NCI-H187 (cell line): ENCODE measurements at regions not wholly inside any gene's neighbourhood (a gene's known extent, or its start where the extent isn't known, plus 50 kb on each side); places are given as distances from the start of the nearest gene placed in this dataset.

ENCODE experiments used
- DNase-seq, 2 experiments: peaks; one replicate each; lab custom pipeline; 2025; lab: John Stamatoyannopoulos, UW

DNA sequence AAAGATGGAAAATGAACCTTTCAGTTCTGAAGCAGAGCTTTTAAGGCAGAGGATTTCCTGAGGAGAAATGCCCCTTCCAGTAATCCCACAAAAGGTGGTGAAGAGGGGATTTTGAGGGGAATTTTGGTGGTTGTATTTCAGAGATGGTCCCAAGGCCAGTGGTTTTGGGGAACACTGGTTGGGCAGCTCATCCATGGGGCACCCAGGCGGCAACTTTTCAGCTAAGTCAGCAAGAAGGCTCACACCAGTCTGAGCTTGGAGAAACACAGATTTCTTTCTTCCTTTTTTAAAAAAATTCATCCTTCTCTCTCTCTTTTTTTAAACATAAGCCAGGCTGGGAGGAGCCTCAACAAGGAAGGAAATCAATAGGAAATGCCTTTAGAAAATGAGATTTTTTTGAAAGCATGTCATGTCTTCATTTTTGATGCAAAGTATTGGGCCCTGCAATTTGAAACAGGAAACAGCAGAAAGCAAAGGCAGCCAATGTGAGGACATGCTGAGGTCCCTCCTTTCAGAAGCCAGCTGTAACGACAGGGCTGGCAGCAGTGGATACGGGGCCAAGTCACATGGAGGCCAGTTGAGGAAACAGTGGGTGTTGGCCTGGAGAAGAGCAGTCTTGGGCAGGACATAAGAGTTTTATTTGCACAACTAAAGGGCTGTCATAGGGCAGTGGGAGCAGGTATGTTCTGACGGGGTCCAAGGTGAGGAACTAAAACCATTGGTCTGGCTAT is 155.3 kb upstream of the KLF4 start:
- no peak for DNase-seq

DNA sequence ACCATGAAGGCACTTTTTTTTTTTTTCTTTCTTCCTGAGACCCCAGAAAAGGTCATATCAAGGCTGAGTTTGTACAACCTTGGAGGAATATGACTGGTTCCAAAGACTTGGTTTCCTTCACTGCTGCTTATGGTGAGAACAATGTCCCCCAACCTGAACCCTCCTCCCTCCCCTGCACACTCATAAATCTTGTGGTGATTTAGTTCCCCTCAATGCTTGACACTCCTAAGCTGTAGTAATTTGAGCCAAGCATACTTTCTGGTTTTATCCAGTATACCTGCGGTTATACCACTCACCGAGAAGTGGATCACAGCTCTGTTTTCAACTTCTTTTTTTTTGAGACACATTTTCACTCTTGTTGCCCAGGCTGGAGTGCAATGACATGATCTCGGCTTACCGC is 149.9 kb upstream of the KLF4 start:
- DNase-seq = peak in 1 of 2 experiments; percentile 24

DNA sequence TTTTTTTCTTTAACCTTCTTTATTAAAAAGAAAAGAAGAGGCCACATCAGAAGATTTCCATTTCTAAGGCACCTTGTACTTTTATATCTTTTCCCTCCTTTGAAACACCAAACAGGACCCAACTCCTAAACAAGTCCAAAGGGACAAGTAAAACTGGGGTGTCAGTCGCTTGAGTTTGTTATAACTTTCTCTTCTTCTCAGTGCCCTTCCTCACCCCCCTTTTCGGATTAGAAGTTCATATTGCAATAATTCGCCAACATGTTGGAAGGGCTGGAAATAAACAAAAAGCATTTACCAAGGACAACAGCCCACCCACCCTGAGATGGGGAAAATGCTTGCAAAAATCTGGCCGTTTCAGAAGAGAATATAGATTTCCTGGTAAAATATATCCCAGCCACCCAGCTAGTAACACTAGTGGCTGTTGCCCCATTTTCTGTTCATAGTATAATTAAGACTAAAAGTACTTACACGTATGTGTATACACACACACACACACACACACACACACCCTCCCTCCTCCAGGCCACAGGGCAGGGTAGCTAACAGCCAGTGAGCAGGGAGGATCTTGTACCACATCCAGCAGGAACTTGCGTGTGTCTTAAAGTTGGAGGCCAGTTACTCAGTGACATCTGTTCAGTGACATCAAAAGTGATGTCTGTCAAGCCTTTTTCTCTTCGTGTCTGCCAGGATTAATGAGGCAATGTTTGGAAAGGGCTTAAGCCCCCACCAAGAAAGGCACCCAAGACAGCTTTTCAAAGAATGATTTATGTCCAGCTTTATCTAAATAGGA is 149.1 kb upstream of the KLF4 start:
- no peak for DNase-seq

DNA sequence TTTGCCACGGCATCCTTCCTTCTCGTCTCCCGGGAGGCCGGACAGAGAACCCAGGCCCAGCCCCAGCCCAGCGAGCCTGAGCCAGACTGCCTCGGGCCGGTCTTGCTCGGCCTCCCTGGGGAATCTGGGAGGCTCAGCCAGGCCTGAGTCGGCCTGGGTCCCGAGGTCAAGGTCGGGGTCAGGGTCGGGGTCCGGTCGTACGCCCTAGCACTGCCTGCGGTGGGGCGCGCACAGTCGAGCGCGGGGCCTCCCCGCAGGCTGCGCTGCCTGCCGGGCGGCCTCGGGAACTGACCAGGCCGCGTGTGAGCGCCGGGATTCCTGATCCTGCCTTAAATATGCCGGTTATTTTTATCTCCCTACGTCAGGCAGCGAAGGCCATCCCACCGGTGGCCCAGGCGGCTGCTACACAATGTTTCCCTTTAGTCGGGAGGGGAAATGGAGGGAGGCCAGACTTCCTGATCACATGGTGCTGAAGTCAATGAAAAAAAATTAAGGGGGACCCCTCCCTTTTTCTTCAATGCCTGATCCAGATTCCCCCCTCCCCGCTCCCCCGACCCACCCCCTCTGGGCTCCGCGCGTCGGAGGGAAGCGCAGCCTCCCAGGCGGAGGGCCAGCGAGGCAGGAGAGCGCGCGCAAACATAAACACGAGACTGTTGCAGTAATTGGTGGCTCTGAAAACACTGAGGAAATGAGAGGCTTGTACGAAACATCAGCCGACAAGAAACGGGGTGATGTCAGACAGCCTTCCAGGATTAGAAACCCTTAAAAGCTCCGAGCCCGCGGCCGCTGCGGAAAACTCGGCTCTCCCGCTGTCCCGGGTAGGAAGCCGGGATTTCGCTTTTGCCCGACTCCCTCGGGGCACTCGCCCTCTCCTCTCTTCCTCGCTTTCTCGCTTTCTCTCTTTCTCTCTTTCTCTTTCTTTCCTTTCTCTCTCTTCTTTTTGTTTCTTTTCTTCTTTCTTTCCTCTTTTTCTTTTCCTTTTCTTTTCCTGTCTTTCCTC is 148.2 kb upstream of the KLF4 start:
- no peak for DNase-seq

DNA sequence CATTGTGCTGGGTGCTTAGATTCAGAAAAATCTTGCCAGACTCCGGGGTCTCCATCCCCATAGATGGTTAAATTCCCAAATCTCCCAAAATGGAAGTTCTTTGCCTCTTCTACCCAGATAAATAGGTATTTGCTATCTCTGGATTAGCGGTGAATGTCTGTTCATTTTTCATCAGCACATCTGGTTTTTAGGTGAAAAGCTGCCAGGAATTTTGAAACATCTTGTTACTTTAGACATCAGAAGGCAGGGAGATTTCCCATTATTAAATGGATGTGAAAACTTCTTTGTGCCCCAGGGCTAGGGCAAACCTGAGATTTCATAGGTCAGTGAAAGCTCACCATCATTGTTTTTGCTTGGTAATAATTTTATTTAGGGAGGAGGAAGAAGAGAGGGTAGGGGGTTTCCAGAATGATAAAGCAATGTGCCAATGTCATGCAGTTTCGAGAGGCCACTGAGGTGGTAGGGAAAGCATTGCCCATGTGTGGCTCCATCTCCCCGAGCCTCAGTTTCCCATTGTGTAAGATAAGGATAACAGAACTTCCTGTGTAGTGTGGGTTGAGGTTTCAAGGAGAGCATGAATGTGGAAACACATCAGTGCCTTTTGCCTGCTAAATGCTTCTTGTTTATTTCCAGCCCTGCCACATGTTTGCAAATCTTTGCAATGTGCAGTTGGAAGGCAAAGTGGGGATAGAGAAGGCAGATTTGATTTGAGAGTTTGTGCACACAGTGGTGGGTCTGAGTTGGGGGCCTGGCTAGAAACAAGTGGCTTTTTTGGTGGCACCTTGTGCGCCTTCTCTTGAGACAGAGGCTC is 147.2 kb upstream of the KLF4 start:
- DNase-seq = no peak

DNA sequence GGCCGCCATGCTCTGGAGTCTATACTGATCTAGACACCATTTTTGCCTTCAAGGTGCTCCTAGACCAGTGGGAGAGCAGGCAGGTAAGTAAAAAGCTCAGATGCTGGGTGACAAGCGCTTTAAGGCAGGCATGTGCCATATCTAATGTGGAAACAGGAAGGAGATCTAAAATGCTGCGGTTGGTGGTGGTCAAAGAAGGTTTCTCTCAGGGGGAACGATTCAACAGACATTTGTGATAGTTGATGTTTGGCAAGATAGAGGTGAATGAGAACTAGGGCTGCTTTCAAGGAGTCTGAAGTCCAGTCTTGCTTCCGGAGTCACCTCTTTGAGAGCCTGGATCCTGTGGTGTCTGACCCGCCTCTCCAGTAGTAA is 146.2 kb upstream of the KLF4 start:
- DNase-seq = no peak

DNA sequence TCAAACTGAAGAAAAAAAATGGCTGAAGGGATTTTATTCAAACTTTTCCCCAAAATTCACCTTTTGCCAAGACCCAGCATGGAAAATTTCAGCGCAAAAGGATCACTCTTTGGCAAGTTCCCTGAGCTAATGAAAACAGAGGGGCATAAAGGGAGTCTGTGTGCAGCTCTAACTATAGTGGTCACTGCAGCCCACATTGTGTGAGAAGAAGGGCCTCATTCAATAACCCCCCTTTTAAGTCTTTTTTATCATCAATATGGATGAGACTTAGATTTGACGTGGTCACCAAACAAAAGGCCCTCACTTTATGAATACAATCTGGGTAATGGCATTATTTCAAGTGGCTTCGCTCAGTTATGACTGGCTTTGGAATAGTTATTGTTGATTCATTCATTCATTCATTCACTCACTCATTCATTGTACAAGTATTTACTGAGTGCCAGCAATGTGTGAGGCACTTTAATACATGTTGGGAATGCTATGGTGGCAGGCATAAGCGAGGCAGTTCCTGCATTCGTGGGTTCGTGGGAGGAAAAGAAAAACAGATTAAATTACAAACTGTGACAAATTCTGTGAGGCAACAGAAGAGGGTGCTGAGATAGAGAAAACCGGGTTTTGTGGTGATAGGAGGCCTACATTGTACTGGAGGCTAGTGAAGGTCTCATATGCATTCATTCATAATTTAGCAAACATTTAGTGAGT is 145.7 kb upstream of the KLF4 start:
- DNase-seq = no peak

DNA sequence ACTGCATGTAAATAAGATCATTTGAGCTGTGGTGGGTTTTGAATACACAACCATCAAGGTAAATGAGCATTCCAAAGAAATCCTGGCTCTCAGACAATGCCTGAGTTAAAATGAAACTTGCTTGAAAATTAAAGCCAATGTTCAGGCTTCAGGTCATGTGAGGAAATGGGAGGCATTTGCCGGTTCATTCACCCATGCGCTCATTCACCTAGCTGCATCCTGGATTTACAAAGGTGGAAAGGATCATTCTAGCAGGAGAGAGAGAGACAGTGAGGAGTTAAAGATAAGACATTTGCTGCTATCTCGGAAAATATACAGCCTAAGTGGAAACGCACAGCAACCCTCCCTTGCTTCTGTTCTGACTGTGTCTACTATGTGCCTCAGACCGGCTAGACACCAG is 143.8 kb upstream of the KLF4 start:
- no peak for DNase-seq

DNA sequence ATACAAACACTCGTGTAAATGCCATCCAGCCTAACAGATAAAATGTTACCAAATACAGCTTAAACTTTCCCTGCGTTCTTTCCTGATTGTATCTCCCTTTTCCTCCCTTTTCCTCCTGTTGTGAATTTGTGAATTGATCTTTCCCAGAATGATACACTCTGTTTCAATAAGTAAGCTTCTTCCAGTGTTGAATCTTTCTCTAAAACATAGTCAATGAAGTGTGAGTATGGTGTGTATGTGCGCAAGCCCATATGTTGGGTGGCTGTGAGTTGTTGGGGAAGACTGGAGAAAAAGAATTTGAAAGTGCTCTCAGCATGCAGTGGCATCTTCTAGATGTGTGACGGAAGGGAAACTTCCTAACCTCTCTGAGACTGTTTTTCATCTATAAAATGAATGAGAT is 143.1 kb upstream of the KLF4 start:
- DNase-seq = no peak

DNA sequence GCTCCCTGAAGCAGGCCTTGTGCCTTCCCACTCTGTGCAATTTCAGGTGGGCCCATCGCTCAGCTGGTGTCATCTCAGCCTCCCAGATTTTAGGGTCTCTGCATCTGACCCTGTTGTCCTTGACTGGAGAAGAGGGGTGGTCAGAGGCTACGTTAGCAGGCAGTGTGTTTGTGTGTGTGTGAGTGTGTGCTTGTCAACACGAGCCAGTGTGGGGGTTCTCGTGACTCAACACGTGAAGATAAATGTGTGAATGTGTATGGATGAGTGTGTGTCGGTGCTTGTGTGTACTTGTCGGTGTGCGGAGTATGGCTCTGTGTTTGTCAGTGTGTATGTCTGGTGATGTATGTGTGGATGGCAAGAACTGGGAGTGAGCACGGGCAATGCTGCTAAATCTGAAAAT is 142.6 kb upstream of the KLF4 start:
- no peak for DNase-seq

DNA sequence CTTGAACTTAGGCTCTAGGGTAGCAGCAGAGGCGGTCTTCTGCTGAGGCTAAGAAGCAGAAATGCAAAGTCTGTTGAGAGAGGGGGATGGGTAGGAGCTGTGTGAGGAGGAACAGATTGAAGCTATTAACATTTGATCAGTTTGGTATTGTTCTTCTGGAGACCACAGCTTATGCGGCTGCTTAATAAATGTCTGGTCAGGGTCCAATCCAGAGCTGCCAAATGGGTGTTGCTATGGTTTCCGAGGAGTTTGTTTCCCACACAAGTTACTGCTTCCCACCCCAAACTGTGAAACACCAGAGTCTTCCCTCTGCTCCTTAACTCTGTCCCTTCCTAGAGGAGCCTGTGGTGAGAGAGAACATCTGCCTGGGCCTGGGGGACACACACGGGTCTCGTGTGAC is 142.2 kb upstream of the KLF4 start:
- DNase-seq = no peak

DNA sequence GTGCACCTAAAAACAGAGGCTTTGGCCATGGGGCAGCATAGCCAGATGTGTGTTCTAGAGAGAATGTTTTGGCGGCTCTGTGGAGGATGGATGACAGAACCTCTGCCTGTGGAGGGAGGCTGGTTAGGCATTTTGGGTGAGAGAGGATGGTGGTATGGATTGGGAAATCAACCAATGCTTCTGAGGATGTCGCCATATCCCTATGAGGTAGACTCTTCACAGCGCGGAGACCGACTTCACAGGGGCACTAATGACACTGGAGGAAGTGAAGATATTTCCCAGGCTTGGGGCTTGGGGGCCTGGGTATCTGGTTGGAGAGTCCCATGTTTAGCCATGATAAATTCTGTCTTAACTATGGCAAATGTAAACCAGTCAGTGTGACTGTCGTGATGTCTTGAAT is 140.6 kb upstream of the KLF4 start:
- no peak for DNase-seq

DNA sequence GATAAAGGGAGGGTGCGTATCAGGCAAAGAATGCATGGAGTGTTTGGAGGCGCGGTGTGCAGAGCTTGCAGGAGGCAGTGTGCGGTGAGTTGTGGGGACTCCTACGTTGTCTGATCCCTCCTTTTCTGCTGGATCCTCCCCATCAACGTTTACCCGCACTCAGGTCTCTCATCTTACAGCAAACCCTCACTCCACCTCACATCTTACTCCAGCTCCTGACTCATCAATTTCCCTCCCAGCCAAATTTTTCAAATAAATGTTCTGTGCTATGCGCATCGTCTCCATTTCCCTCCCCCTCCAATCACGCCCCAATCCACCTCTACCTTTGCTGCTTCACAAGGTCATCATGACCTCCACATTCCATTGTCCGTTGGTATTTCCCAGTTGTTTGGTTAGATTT is 138.9 kb upstream of the KLF4 start:
- DNase-seq = no peak

DNA sequence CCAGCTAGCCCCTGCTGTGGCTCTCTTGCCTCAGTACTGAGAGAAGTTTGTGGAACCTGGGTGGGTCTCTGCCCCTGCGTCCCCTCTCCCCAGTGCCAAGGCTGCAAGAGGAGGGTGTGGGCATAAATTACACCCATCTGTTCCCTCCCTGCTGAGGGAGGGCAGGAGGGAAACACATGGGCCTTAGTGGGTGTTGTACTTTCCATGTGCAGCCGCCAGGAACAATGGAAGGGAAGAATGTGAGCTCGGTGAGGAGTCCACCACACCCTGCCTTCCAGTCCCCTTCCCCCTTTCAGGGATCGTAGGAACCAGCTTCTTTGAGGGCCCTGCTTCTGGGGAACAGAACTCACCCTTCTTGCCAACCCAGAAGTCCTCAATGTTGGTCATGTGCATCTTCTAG is 138.2 kb upstream of the KLF4 start:
- no peak for DNase-seq

DNA sequence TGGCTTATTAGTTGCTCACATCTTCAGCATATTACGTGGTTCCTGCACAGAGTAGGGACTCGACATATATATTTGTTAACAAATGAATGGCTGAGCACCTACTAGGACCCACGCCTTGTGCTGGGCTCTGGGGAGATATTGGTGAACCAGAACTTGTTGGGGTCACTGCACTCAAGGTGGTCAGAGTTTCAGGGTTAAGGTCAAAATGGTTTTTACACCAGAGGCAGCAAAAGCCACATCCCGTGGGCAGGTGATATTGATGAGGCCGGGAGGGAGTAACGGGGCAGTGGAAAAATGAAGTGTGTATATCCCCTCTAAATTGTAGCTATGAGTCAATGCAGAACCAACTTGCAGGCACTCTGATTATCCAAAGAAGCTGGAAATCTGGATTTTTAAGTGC is 136.5 kb upstream of the KLF4 start:
- no peak for DNase-seq

DNA sequence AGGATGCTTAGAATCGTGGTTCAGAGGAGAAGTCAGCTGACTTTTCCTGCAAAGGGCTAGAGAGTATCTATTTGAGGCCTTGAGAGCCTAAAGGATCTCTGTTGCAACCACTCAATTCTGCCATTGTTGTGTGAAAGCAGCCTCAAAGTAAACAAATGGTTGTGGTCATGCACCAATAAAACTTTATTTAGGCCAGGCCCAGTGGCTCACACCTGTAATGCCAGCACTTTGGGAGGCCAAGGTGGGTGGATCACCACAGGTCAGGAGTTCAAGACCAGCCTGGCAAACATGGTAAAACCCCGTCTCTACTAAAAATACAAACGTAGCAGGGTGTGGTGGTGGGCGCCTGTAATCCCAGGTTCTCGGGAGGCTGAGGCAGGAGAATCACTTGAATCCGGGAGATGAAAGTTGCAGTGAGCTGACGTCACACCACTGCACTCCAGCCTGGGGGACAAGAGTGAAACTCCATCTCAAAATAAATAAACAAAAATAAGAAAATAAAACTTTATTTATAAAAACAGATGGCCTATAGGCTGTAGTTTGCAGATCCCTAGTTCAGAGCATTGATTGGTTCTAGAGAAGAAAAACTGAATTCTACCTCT is 135.9 kb upstream of the KLF4 start:
- DNase-seq = no peak

DNA sequence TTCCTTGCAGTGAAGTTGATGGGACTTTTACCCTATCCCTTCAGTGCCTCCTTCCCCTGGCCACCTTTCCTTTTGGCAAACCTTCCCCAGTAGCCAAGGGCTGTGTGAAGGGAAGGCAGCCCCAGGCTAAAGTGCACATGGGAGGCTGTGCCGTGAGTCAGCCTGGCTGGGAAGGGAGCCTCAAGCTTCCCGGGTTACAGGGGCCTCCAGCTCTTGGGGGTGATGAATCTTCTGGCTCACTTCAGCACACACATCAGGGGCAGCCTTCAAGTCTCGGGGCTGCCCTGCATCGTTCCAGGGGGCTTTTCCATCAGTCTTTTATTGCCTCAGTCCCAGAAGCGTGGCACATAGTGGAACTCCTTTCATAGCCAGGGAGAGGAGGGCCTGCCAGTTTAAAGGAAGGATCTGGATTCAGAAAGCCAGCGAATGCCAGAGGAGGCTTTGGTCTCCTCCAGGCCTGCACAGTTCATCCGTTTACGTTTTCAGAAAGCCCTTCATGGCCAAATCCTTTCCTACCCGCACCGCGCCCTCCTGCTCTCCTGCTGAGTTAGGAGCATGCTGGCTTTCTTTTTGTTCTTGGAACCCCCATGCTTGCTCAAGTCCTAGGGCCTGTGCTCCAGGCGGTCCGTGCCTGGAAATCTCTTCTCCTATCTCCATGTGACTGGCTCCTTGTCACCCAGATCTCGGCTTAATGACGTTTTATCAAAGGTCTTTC is 134.8 kb upstream of the KLF4 start:
- DNase-seq = no peak

DNA sequence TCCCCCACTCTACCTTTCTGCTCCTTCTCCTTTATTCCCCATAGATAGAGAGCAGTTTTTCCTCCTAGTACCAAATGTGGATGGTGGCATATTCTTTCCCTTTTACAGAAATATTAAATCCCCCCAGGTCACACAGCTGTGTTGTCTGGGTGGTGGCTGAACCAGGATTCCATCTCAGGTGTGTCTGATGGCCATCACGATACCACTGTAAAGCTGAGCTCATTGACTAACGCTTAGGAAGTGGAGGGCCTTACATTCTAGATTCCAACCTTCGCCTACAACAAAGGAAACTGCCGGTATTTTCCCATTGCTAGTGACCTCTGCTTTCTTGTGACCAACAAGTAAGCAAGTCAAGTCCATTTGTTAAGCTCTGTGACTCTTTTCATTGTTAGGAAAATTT is 131.9 kb upstream of the KLF4 start:
- no peak for DNase-seq

DNA sequence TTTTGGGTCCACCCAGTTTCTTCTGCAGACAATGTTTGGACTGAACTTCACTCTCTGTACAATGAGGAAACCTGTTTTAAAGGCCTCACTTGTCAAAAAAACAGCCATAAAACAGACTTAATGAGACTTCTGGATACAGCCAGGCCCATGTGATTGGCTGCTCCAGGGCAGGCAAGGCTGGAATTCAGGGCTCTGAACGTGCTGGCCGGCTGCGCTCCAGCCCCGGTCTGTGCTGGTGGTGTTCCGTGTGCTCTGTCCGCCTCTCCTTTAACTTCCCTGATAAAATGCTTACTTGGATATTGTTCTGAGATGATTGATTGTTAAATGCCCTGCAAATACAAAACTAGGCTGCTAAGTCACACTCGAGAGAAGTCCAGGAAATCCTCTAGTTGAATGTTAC is 131.2 kb upstream of the KLF4 start:
- no peak for DNase-seq

DNA sequence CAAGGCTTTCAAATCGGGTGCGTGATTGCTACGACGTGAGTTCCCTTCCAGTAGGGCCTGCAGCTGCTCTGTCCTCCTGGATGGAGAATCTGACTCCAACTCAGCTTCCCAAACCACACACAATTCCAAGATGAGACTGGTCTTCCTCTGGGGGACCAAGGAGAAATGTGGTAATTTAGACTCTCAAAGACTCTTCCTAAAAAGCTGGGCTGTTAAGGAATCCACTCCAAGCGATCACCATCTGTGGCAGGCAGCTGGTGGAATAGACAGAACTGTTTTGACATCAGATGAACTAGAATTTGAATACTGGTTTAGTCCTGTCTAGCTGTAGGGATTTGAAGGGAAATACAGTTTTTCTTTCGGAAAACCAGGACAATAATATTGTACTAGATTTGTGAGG is 130.7 kb upstream of the KLF4 start:
- no peak for DNase-seq
